T-cell (primary cell): ENCODE measurements at regions not wholly inside any gene's neighbourhood (a gene's known extent, or its start where the extent isn't known, plus 50 kb on each side); places are given as distances from the start of the nearest gene placed in this dataset.

Experiments used
- ATAC-seq, 4 experiments: fragments of 200-7000 bp in 3 of 4; fragments of 150-1000 bp in 1 of 4; cut with Tn5 transposase; replicated peaks in 1 of 4; 1 replicate in 3 of 4; 2 replicates in 1 of 4; pipeline ENCODE4 v1.10.0; 2021; ENCODE audit warnings: moderate library complexity in 3 of 4, mild to moderate bottlenecking in 2 of 4, moderate number of reproducible peaks in 1 of 4
- CTCF ChIA-PET, 2 donors: fragments of 300-600 bp; sonication (Branson Sonifier 250); formaldehyde crosslinking; loops; one replicate each; lab custom pipeline; 2022; ENCODE audit warnings: antibody characterized with exemption in 2 of 2; lab: Charles Lee
- POLR2A ChIA-PET, 2 donors: fragments of 300-600 bp; sonication (Branson Sonifier 250); formaldehyde crosslinking; loops; one replicate each; lab custom pipeline; 2022; ENCODE audit warnings: antibody characterized with exemption in 2 of 2; lab: Charles Lee
- DNase-seq, 35 experiments: peaks; one replicate each; pipeline versions ENCODE4 v3.0.0 to v3.0.0-alpha.2; 2013 to 2023
- H3K27ac ChIP-seq: one replicate; pipeline ENCODE4 v1.5.1; 2013; ENCODE audit warnings: low read length
- H3K27me3 ChIP-seq, 2 experiments: replicated peaks in 1 of 2; 1 replicate in 1 of 2; 2 replicates in 1 of 2; pipeline versions ENCODE4 v1.6.1 to v1.7.0; 2013; ENCODE audit warnings: low read length in 1 of 2, mixed read lengths in 1 of 2; ENCODE audit not compliant: control insufficient read depth in 2 of 2, insufficient read depth in 2 of 2; ENCODE audit errors: extremely low read depth in 1 of 2
- H3K36me3 ChIP-seq, 2 donors: 1 replicate in 1 of 2; 2 replicates in 1 of 2; pipeline versions ENCODE4 v1.6.1 to v1.7.0; 2013; ENCODE audit warnings: low read length in 1 of 2; ENCODE audit not compliant: control insufficient read depth in 2 of 2, insufficient read depth in 1 of 2; ENCODE audit errors: extremely low read depth in 1 of 2
- H3K4me1 ChIP-seq, 2 experiments: 1 replicate in 1 of 2; 2 replicates in 1 of 2; pipeline versions ENCODE4 v1.6.1 to v1.7.0; 2013; ENCODE audit warnings: low read length in 2 of 2, mixed read lengths in 1 of 2; ENCODE audit not compliant: insufficient read depth in 2 of 2, control insufficient read depth in 1 of 2; ENCODE audit errors: extremely low read depth in 1 of 2
- H3K4me3 ChIP-seq, 2 donors: 1 replicate in 1 of 2; 2 replicates in 1 of 2; pipeline versions ENCODE4 v1.5.1 to v1.7.0; 2013; ENCODE audit warnings: mild to moderate bottlenecking in 2 of 2, low read length in 1 of 2, moderate library complexity in 1 of 2; ENCODE audit not compliant: control insufficient read depth in 1 of 2; ENCODE audit errors: extremely low read depth in 1 of 2
- H3K9me3 ChIP-seq: 2 replicates; pipeline ENCODE4 v1.7.0; 2013
- H3K27ac Mint-ChIP-seq, 2 donors: one replicate each; pipeline ENCODE4 v1.8.0; 2020 to 2021; ENCODE audit warnings: mild to moderate bottlenecking in 2 of 2, mixed read lengths in 2 of 2
- H3K27me3 Mint-ChIP-seq, 2 donors: one replicate each; pipeline ENCODE4 v1.8.0; 2021 to 2022; ENCODE audit warnings: mixed read lengths in 2 of 2
- H3K36me3 Mint-ChIP-seq: one replicate; pipeline ENCODE4 v1.8.0; 2021; ENCODE audit warnings: mixed read lengths
- H3K4me1 Mint-ChIP-seq, 3 donors: one replicate each; pipeline ENCODE4 v1.8.0; 2020 to 2022; ENCODE audit warnings: mixed read lengths in 3 of 3, mild to moderate bottlenecking in 1 of 3
- H3K4me3 Mint-ChIP-seq, 3 donors: one replicate each; pipeline ENCODE4 v1.8.0; 2020 to 2022; ENCODE audit warnings: mild to moderate bottlenecking in 3 of 3, mixed read lengths in 3 of 3, moderate library complexity in 3 of 3
- H3K9me3 Mint-ChIP-seq, 3 donors: one replicate each; pipeline ENCODE4 v1.8.0; 2020 to 2022; ENCODE audit warnings: mixed read lengths in 3 of 3
- WGBS: methylation state at CpG from one replicate; pipeline ENCODE4 v1.1.5; 2013; ENCODE audit warnings: missing lambda C conversion rate; ENCODE audit not compliant: insufficient coverage; 5-methylcytosine and 5-hydroxymethylcytosine counted together

DNA sequence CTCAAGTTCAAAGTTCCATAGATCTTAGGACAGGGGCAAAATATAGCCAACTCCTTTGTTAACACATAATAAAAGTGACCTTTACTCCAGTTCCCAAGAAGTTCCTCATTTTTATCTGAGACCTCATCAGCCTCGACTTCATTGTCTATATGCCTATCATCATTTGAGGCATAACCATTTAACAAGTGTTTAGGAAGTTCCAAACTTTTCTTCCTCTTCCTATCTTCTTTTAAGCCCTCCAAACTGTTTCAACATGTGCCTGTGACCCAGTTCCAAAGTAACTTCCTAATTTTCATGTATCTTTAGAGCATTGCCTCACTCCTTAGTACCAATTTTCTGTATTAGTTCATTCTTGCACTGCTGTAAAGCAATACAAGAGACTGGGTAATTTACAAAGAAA lies 569.1 kb downstream of the ANKRD7 start:
- no peak for ATAC-seq
- H3K4me3 Mint-ChIP-seq = no peak overlapping the region
- no peaks in the 10 kb centered on the region for H3K27me3 ChIP-seq
- H3K4me3 ChIP-seq = no peak overlapping the region
- ChIA-PET POLR2A (no interaction called here), CTCF (no interaction called here)
- WGBS = 18% methylated on average over 1 of the region's 1 CpG
- no peak overlapping the region for H3K27ac Mint-ChIP-seq
- no peaks in the 10 kb centered on the region for H3K36me3 ChIP-seq
- no peak overlapping the region for H3K27ac ChIP-seq
- H3K27me3 Mint-ChIP-seq = no peaks in the 10 kb centered on the region
- no peaks in the 10 kb centered on the region for H3K4me1 Mint-ChIP-seq
- peaks cover 5 to 10% (median 8%) of the 10 kb centered on the region in 3 donors for H3K9me3 Mint-ChIP-seq
- DNase-seq = no peak
- H3K36me3 Mint-ChIP-seq = no peaks in the 10 kb centered on the region
- no peaks in the 10 kb centered on the region for H3K9me3 ChIP-seq
- no peaks in the 10 kb centered on the region for H3K4me1 ChIP-seq

DNA sequence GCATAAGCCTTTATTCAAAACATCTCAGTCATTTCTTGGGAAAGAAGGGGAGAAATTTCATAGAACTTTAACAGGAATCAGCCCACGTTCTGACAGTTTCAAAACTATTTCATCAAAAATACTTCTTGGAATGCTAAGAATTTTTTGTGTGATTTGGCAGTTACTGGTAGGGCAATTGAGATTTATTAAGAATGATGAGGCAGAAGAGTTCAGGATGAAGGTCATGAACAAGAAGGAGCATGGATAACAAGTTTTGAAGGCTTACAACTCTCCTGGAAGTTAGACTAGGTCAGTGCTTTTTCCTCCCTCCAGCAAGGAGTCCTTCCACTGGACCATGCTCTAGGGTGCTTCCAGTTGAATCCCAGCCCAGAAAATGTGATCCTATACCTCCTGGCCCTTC lies 569.9 kb downstream of the ANKRD7 start:
- H3K27ac ChIP-seq = no peak overlapping the region
- H3K36me3 ChIP-seq = no peaks in the 10 kb centered on the region
- DNase-seq = no peak
- Mint-ChIP-seq H3K36me3 (no peaks in the 10 kb centered on the region), H3K9me3 (peaks cover 5 to 15% (median 8%) of the 10 kb centered on the region in 3 donors), H3K4me3 (no peak overlapping the region), H3K27me3 (no peaks in the 10 kb centered on the region), H3K27ac (no peak overlapping the region), H3K4me1 (no peaks in the 10 kb centered on the region)
- ChIA-PET CTCF (no interaction called here), POLR2A (interaction anchor here in 1 of 2 donors (0.6 kb wide), 1 partner anchor 18 kb away, joined by 7 read pairs; no protein-coding TSS in a partner anchor)
- ATAC-seq = no peak
- no peaks in the 10 kb centered on the region for H3K27me3 ChIP-seq
- H3K4me1 ChIP-seq = no peaks in the 10 kb centered on the region
- H3K4me3 ChIP-seq = no peak overlapping the region
- H3K9me3 ChIP-seq = no peaks in the 10 kb centered on the region
- WGBS = no CpG with 5 or more reads among the region's 1 CpG

DNA sequence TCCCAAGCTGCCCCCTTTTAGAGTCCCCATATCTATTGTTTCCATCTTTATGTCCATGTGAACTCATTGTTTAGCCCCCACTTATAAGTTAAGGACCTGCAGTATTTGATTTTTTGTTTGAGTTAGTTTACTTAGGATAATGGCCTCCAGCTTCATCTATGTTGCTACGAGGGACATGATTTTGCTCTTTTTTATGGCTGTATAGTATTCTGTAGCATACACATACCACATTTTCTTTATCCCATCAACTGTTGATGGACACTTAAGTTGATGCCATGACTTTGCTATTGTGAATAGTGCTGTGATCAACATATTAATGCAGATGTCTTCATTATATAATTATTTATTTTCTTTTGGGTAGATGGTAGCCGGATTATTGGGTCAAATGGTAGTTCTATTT lies 576.9 kb downstream of the ANKRD7 start:
- no peak overlapping the region for H3K27ac ChIP-seq
- no peak overlapping the region for H3K27ac Mint-ChIP-seq
- no peak overlapping the region for H3K4me3 ChIP-seq
- POLR2A ChIA-PET = no interaction called here
- no CpG with 5 or more reads among the region's 2 CpGs for WGBS
- H3K27me3 ChIP-seq = no peaks in the 10 kb centered on the region
- H3K36me3 Mint-ChIP-seq = no peaks in the 10 kb centered on the region
- ATAC-seq (no peak), DNase-seq (no peak)
- H3K4me1 Mint-ChIP-seq = no peaks in the 10 kb centered on the region
- H3K9me3 Mint-ChIP-seq = peaks cover 8 to 36% (median 10%) of the 10 kb centered on the region in 3 donors
- CTCF ChIA-PET = no interaction called here
- no peak overlapping the region for H3K4me3 Mint-ChIP-seq
- no peaks in the 10 kb centered on the region for H3K9me3 ChIP-seq
- H3K36me3 ChIP-seq = no peaks in the 10 kb centered on the region
- no peaks in the 10 kb centered on the region for H3K27me3 Mint-ChIP-seq
- H3K4me1 ChIP-seq = no peaks in the 10 kb centered on the region

DNA sequence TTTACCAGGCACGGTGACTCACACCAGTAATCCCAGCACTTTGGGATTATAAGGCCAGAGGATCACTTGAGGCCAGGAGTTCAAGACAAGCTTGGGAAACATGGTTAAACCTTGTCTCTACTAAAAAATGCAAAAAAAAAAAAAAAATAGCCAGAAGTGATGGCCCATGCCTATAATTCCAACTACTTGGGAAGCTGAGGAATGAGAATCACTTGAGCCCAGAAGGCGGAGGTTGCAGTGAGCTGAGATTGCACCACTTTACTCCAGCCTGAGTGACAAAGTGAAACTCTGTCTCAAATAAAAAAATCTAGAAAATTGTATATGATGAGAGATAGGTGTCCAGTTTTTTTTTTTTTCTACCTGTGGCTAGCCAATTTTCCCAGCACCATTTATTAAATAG lies 578.2 kb downstream of the ANKRD7 start:
- Mint-ChIP-seq H3K27me3 (no peaks in the 10 kb centered on the region), H3K4me1 (no peaks in the 10 kb centered on the region), H3K4me3 (no peak overlapping the region), H3K9me3 (peaks cover 8 to 32% (median 10%) of the 10 kb centered on the region in 3 donors), H3K27ac (no peak overlapping the region), H3K36me3 (no peaks in the 10 kb centered on the region)
- H3K27ac ChIP-seq = no peak overlapping the region
- H3K9me3 ChIP-seq = no peaks in the 10 kb centered on the region
- H3K36me3 ChIP-seq = no peaks in the 10 kb centered on the region
- H3K27me3 ChIP-seq = no peaks in the 10 kb centered on the region
- no peak overlapping the region for H3K4me3 ChIP-seq
- ChIA-PET POLR2A (interaction anchor here in 1 of 2 donors (0.6 kb wide), 1 partner anchor 420 kb away, joined by 3 read pairs; no protein-coding TSS in a partner anchor), CTCF (interaction anchor here in 1 of 2 donors (0.7 kb wide), 1 partner anchor 16 kb away, joined by 3 read pairs; no protein-coding TSS in a partner anchor)
- DNase-seq = no peak
- ATAC-seq = no peak
- no peaks in the 10 kb centered on the region for H3K4me1 ChIP-seq
- WGBS = 100% methylated on average over 1 of the region's 2 CpGs

DNA sequence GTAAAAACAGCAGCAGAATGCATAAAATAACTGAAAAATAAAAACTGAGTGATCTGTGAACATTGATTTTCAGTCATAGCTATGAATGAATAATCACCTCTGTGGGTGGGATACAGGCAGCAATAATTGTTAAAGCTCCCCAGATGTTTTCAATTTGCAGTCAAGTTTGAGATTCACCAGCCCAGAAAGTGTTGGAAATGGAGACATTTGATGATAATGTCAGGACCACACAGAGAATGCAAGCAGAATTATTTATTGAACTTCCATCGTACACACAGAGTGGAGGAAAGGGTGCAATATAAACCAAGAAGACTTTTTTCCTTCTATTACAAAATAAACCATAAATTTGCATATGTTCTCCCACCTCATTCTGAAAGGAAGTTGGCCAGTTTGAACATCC lies 601.7 kb downstream of the ANKRD7 start:
- Histone ChIP-seq H3K4me3 (no peak overlapping the region), H3K36me3 (no peaks in the 10 kb centered on the region), H3K27me3 (no peaks in the 10 kb centered on the region), H3K4me1 (no peaks in the 10 kb centered on the region), H3K9me3 (no peaks in the 10 kb centered on the region), H3K27ac (no peak overlapping the region)
- POLR2A ChIA-PET = interaction anchor here in 1 of 2 donors (0.6 kb wide), 1 partner anchor 800 kb away, joined by 3 read pairs; no protein-coding TSS in a partner anchor
- ATAC-seq = no peak
- Mint-ChIP-seq H3K36me3 (no peaks in the 10 kb centered on the region), H3K9me3 (peaks cover 7 to 16% (median 13%) of the 10 kb centered on the region in 3 donors), H3K27me3 (no peaks in the 10 kb centered on the region), H3K4me1 (no peaks in the 10 kb centered on the region), H3K4me3 (no peak overlapping the region), H3K27ac (no peak overlapping the region)
- WGBS = no CpG with 5 or more reads among the region's 1 CpG
- no peak for DNase-seq
- CTCF ChIA-PET = no interaction called here

DNA sequence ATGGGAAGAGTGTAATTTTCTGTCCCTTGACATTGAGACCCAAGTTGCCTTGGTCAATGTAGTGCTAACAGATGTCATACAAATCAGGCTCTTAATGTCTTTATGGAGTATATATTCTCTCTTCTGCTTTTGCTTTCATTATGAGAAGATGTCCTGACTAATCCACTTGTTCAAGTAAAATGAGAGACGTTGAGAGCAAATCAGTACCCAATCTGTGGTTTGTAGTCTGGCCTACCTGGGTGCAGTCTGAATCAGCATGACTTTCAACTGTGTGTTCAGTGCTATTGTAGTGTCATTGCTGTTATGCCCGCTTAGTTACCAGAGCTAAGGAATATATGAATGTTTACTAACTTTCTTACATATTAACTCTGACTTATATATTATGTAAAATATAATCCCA lies 612.4 kb downstream of the ANKRD7 start:
- Mint-ChIP-seq H3K9me3 (peaks cover 0 to 19% (median 9%) of the 10 kb centered on the region in 3 donors), H3K4me3 (no peak overlapping the region), H3K4me1 (no peaks in the 10 kb centered on the region), H3K27me3 (no peaks in the 10 kb centered on the region), H3K36me3 (no peaks in the 10 kb centered on the region), H3K27ac (no peak overlapping the region)
- Histone ChIP-seq H3K27me3 (no peaks in the 10 kb centered on the region), H3K27ac (no peak overlapping the region), H3K9me3 (no peaks in the 10 kb centered on the region), H3K4me3 (no peak overlapping the region), H3K36me3 (no peaks in the 10 kb centered on the region), H3K4me1 (no peaks in the 10 kb centered on the region)
- ChIA-PET CTCF (no interaction called here), POLR2A (no interaction called here)
- no peak for DNase-seq
- no peak for ATAC-seq
- 0% methylated on average over 1 of the region's 2 CpGs for WGBS

DNA sequence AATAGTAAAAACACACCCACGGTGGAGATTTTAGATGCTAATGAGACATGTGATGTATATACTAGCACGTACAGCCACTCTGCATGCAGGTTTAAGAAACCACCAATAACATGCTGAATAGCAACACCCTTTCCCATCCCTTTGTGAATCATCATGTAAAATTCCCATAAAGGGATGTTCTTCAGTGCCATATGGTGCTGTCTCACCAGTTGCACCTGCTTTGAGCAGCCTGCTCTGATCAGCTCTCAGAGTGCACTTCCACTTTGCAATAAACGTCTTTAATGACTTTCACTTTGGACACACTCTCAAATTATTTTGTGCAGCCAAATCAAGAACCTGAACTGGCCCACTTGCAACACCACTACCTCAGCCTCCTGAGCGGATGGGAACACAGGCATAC lies 615.0 kb downstream of the ANKRD7 start:
- Histone ChIP-seq H3K4me1 (no peaks in the 10 kb centered on the region), H3K27me3 (no peaks in the 10 kb centered on the region), H3K9me3 (no peaks in the 10 kb centered on the region), H3K36me3 (no peaks in the 10 kb centered on the region), H3K4me3 (no peak overlapping the region), H3K27ac (no peak overlapping the region)
- Mint-ChIP-seq H3K36me3 (no peaks in the 10 kb centered on the region), H3K27me3 (no peaks in the 10 kb centered on the region), H3K9me3 (peaks cover 0 to 9% (median 7%) of the 10 kb centered on the region in 3 donors), H3K4me3 (no peak overlapping the region), H3K4me1 (no peaks in the 10 kb centered on the region), H3K27ac (no peak overlapping the region)
- POLR2A ChIA-PET = interaction anchor here in 1 of 2 donors (0.7 kb wide), 1 partner anchor 27 kb away, joined by 10 read pairs; no protein-coding TSS in a partner anchor
- CTCF ChIA-PET = no interaction called here
- no peak for DNase-seq
- WGBS = 86% methylated on average over 1 of the region's 4 CpGs
- no peak for ATAC-seq
